ENCODE measurements at regions not wholly inside any gene's neighbourhood (a gene's known extent, or its start where the extent isn't known, plus 50 kb on each side); places are given as distances from the start of the nearest gene placed in this dataset.

DNA sequence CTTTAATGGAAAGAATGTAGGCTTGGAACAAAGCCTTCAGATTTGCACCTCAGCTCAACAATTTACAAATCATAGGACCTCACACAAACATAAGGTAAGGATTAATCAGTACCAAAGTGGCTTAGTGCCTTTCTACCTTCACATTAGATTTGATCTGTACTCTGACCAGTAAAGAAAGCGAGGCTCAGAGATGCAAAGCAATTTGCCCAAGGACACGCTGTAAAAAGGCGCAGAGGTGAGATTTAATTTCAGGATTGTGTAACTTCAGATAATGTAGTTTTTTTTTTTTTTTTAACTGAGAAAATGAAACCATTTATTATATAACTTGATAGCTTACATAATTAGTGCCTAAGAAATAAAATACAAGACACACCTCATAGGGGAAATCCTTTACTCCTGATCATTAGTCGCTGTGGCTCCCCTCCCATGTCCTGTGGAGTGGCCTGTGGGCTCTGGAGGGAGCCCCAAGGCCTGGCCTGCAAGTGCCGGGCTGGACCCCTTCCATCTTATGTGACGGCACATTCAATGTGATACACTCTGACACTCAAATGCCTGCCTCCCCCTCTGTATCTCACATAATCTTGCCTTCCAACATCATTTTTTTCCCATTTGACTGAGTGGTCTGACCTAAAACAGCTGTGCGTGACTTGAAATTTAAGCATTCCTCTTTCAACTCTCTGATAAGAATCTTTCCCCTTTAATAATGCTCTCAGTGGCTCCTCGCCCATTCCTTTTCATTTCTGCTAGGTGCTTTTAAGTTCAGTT, 426.5 kb upstream of the DAB1 start:
- TF ChIP-seq NR2F2 (IDR thresholded peaks at IDR 0.05), result no peak
- TF ChIP-seq, protein P1, sequence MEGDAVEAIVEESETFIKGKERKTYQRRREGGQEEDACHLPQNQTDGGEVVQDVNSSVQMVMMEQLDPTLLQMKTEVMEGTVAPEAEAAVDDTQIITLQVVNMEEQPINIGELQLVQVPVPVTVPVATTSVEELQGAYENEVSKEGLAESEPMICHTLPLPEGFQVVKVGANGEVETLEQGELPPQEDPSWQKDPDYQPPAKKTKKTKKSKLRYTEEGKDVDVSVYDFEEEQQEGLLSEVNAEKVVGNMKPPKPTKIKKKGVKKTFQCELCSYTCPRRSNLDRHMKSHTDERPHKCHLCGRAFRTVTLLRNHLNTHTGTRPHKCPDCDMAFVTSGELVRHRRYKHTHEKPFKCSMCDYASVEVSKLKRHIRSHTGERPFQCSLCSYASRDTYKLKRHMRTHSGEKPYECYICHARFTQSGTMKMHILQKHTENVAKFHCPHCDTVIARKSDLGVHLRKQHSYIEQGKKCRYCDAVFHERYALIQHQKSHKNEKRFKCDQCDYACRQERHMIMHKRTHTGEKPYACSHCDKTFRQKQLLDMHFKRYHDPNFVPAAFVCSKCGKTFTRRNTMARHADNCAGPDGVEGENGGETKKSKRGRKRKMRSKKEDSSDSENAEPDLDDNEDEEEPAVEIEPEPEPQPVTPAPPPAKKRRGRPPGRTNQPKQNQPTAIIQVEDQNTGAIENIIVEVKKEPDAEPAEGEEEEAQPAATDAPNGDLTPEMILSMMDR (IDR thresholded peaks at IDR 0.05; ENCODE audit: low read depth, low read length, missing input control), result no peak

Data from liver (tissue), 3 donors.